DND-41 (cell line): ENCODE measurements at regions not wholly inside any gene's neighbourhood (a gene's known extent, or its start where the extent isn't known, plus 50 kb on each side); places are given as distances from the start of the nearest gene placed in this dataset.

Experiments
- ATAC-seq: fragments of 200-7000 bp; cut with Tn5 transposase; 3 replicates; pipeline ENCODE4 v1.9.1; 2021; ENCODE audit warnings: low read depth; ENCODE audit not compliant: insufficient read depth
- DNase-seq: peaks from one replicate; pipeline ENCODE4 v3.0.0-alpha.2; 2020
- H2AFZ ChIP-seq: 2 replicates; pipeline ENCODE4 v1.6.0; 2012; ENCODE audit warnings: low read depth, low read length
- H3K27ac ChIP-seq: 2 replicates; pipeline ENCODE4 v1.5.1; 2012; ENCODE audit warnings: low read length, inconsistent platforms
- H3K27me3 ChIP-seq: fragments of 200-600 bp; sonication (generic); 2 replicates; pipeline ENCODE4 v1.6.0; 2012; ENCODE audit warnings: low read length, mild to moderate bottlenecking, inconsistent platforms; ENCODE audit not compliant: insufficient read depth, poor library complexity
- H3K36me3 ChIP-seq: 2 replicates; pipeline ENCODE4 v1.5.1; 2012; ENCODE audit warnings: low read length, inconsistent platforms; ENCODE audit not compliant: insufficient read depth
- H3K4me1 ChIP-seq: 2 replicates; pipeline ENCODE4 v1.5.1; 2012; ENCODE audit warnings: mild to moderate bottlenecking, low read length; ENCODE audit not compliant: insufficient read depth
- H3K4me2 ChIP-seq: 2 replicates; pipeline ENCODE4 v1.6.0; 2012; ENCODE audit warnings: mild to moderate bottlenecking, moderate library complexity, low read length, inconsistent platforms; ENCODE audit not compliant: insufficient read depth
- H3K4me3 ChIP-seq, 2 experiments: fragments of 200-600 bp in 1 of 2; shearing (Covaris generic) in 1 of 2; 2 replicates each; pipeline ENCODE4 v1.5.1; 2012 to 2016; ENCODE audit warnings: inconsistent platforms in 2 of 2, low read length in 2 of 2, mild to moderate bottlenecking in 2 of 2, low read depth in 1 of 2, moderate library complexity in 1 of 2
- H3K79me2 ChIP-seq: 2 replicates; pipeline ENCODE4 v1.6.0; 2012; ENCODE audit warnings: low read length, inconsistent platforms; ENCODE audit not compliant: insufficient read depth
- H3K9ac ChIP-seq: 2 replicates; pipeline ENCODE4 v1.6.0; 2012; ENCODE audit warnings: low read depth, mild to moderate bottlenecking, inconsistent platforms, low read length, moderate library complexity
- H3K9me3 ChIP-seq: 2 replicates; pipeline ENCODE4 v1.5.1; 2012; ENCODE audit warnings: low read length, moderate library complexity, mild to moderate bottlenecking, inconsistent platforms; ENCODE audit not compliant: insufficient read depth, severe bottlenecking
- H4K20me1 ChIP-seq: 2 replicates; pipeline ENCODE4 v1.6.0; 2012; ENCODE audit warnings: low read length; ENCODE audit not compliant: insufficient read depth
- CTCF ChIP-seq: IDR thresholded peaks from 2 replicates; pipeline ENCODE4 v1.5.1; 2012; ENCODE audit warnings: borderline replicate concordance, low read length, moderate library complexity, mild to moderate bottlenecking; ENCODE audit not compliant: poor library complexity, severe bottlenecking; ENCODE audit errors: extremely low read depth
- EZH2 ChIP-seq: IDR thresholded peaks from 3 replicates; pipeline ENCODE4 v1.6.1; 2012; ENCODE audit warnings: borderline replicate concordance, low read depth, mild to moderate bottlenecking, moderate library complexity, low read length, inconsistent platforms; ENCODE audit not compliant: severe bottlenecking

GRCh38 chr7:142485617-142486226 is 227.9 kb upstream of the PRSS58 start:
- no peaks in the 10 kb centered on the region for H4K20me1 ChIP-seq
- no peaks in the 10 kb centered on the region for H3K9me3 ChIP-seq
- peak overlapping the region; percentile 99 for H3K27ac ChIP-seq
- H3K4me2 ChIP-seq = no peak overlapping the region
- peaks cover 77% of the 10 kb centered on the region for H3K4me1 ChIP-seq
- no peak overlapping the region for H3K4me3 ChIP-seq
- ATAC-seq = 0 out of 3 replicates have a peak, but pooled peaks have one; percentile 13
- no peak overlapping the region for H3K9ac ChIP-seq
- no peak for DNase-seq
- no peaks in the 10 kb centered on the region for H3K27me3 ChIP-seq
- H3K36me3 ChIP-seq = no peaks in the 10 kb centered on the region
- no peak overlapping the region for H2AFZ ChIP-seq
- H3K79me2 ChIP-seq = 0 out of 2 replicates have a peak, but pooled peaks cover 2% of the 10 kb centered on the region
- TF ChIP-seq CTCF (peak; percentile 50), EZH2 (no peak)

GRCh38 chr7:142483659-142484317 is 225.9 kb upstream of the PRSS58 start:
- Histone ChIP-seq H3K79me2 (0 out of 2 replicates have a peak, but pooled peaks cover 2% of the 10 kb centered on the region), H3K4me1 (peaks cover 95% of the 10 kb centered on the region), H3K27ac (peak overlapping the region; percentile 99), H3K27me3 (no peaks in the 10 kb centered on the region), H4K20me1 (no peaks in the 10 kb centered on the region), H3K4me2 (no peak overlapping the region), H2AFZ (no peak overlapping the region), H3K9me3 (no peaks in the 10 kb centered on the region), H3K4me3 (no peak overlapping the region), H3K36me3 (no peaks in the 10 kb centered on the region), H3K9ac (peak overlapping the region; percentile 61)
- no peak for TF ChIP-seq EZH2
- TF ChIP-seq CTCF = peak; percentile 18
- no peak for DNase-seq
- no peak for ATAC-seq

GRCh38 chr7:142482891-142483658 is 225.2 kb upstream of the PRSS58 start:
- peak overlapping the region; percentile 61 for H3K9ac ChIP-seq
- 0 out of 2 replicates have a peak, but pooled peaks cover 2% of the 10 kb centered on the region for H3K79me2 ChIP-seq
- 0 out of 2 replicates have a peak overlapping the region, but pooled peaks have one; percentile 19 for H2AFZ ChIP-seq
- DNase-seq (peak; percentile 73), ATAC-seq (peak; percentile 75)
- H3K27ac ChIP-seq = peak overlapping the region; percentile 99
- no peaks in the 10 kb centered on the region for H3K27me3 ChIP-seq
- peak overlapping the region; percentile 61 for H3K4me2 ChIP-seq
- TF ChIP-seq CTCF (peak; percentile 81), EZH2 (no peak)
- H3K4me1 ChIP-seq = peaks cover 95% of the 10 kb centered on the region
- H4K20me1 ChIP-seq = no peaks in the 10 kb centered on the region
- no peaks in the 10 kb centered on the region for H3K36me3 ChIP-seq
- peak overlapping the region in 1 of 2 experiments; percentile 49; a peak in 1 of 4 replicates for H3K4me3 ChIP-seq
- no peaks in the 10 kb centered on the region for H3K9me3 ChIP-seq
